Colonic mucosa (tissue), 4 donors: ENCODE measurements at regions not wholly inside any gene's neighbourhood (a gene's known extent, or its start where the extent isn't known, plus 50 kb on each side); places are given as distances from the start of the nearest gene placed in this dataset.

Source experiments
- DNase-seq: peaks from one replicate; pipeline ENCODE4 v3.0.0-alpha.2; 2020
- H3K27ac ChIP-seq: fragments of 200-600 bp; one replicate; pipeline ENCODE4 v1.8.0; 2021
- H3K27me3 ChIP-seq: fragments of 200-600 bp; one replicate; pipeline ENCODE4 v1.8.0; 2021
- H3K36me3 ChIP-seq: fragments of 200-600 bp; one replicate; pipeline ENCODE4 v1.8.0; 2021
- H3K4me1 ChIP-seq: fragments of 200-600 bp; one replicate; pipeline ENCODE4 v1.8.0; 2021; ENCODE audit warnings: mild to moderate bottlenecking
- H3K4me3 ChIP-seq: fragments of 200-600 bp; one replicate; pipeline ENCODE4 v1.8.0; 2021
- H3K9ac ChIP-seq, 2 donors: one replicate each; pipeline ENCODE4 v1.7.0; 2013; ENCODE audit warnings: control low read depth in 2 of 2, low read depth in 2 of 2, low read length in 2 of 2
- H3K9me3 ChIP-seq: fragments of 200-600 bp; one replicate; pipeline ENCODE4 v1.8.0; 2021
- intact Hi-C: fragments of 100-400 bp; cut with DNase I; formaldehyde crosslinking; loops from one replicate; pipeline ENCODE4 v1.14.1; 2022
- TF ChIP-seq, protein P1 (sequence below): fragments of 200-600 bp; IDR thresholded peaks from one replicate; pipeline ENCODE4 v1.8.0; 2022; ENCODE audit warnings: antibody characterized with exemption, mild to moderate bottlenecking
- donor health status: healthy.
- donor health status: DM: no; HTN: no; CAD: no.
- donor health status: DM: no; HTN: no; CAD: no.

GRCh38 chr2:129170570-129170969, 808.9 kb upstream of the RAB6C start:
- intact Hi-C loops: no loop called here
- no peak overlapping the region for H3K4me3 ChIP-seq
- DNase-seq: no peak
- no peaks in the 10 kb centered on the region for H3K9me3 ChIP-seq
- H3K4me1 ChIP-seq: no peaks in the 10 kb centered on the region
- no peak overlapping the region for H3K27ac ChIP-seq
- H3K9ac ChIP-seq: no peak overlapping the region
- TF ChIP-seq, protein P1, sequence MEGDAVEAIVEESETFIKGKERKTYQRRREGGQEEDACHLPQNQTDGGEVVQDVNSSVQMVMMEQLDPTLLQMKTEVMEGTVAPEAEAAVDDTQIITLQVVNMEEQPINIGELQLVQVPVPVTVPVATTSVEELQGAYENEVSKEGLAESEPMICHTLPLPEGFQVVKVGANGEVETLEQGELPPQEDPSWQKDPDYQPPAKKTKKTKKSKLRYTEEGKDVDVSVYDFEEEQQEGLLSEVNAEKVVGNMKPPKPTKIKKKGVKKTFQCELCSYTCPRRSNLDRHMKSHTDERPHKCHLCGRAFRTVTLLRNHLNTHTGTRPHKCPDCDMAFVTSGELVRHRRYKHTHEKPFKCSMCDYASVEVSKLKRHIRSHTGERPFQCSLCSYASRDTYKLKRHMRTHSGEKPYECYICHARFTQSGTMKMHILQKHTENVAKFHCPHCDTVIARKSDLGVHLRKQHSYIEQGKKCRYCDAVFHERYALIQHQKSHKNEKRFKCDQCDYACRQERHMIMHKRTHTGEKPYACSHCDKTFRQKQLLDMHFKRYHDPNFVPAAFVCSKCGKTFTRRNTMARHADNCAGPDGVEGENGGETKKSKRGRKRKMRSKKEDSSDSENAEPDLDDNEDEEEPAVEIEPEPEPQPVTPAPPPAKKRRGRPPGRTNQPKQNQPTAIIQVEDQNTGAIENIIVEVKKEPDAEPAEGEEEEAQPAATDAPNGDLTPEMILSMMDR: no peak
- H3K36me3 ChIP-seq: no peaks in the 10 kb centered on the region
- no peaks in the 10 kb centered on the region for H3K27me3 ChIP-seq

GRCh38 chr2:129174143-129174542, 805.3 kb upstream of the RAB6C start:
- no peaks in the 10 kb centered on the region for H3K27me3 ChIP-seq
- H3K9ac ChIP-seq: no peak overlapping the region
- H3K27ac ChIP-seq: no peak overlapping the region
- H3K4me1 ChIP-seq: no peaks in the 10 kb centered on the region
- no peaks in the 10 kb centered on the region for H3K36me3 ChIP-seq
- intact Hi-C loops: no loop called here
- no peaks in the 10 kb centered on the region for H3K9me3 ChIP-seq
- H3K4me3 ChIP-seq: no peak overlapping the region
- TF ChIP-seq, protein P1: no peak
- no peak for DNase-seq

DNA sequence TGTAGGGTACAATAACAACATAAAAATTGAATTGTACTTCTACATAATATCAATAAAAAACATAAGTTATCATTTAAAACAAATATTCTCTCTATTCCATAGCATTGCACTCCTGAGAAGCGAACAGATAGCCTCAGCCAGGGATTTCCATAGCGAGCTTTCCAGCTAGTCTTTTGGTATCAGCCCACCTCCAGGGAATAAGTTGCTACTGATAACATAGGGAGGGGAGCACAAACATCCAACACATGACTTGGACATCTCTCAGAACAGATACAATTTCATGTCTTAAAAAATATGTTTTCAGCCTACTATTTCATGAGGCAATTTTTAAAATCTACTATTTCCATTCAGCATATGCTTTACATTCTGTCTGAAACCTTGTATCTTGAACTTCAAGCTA, 804.4 kb upstream of the RAB6C start:
- Histone ChIP-seq H3K9me3 (no peaks in the 10 kb centered on the region), H3K4me3 (no peak overlapping the region), H3K4me1 (no peaks in the 10 kb centered on the region), H3K27ac (no peak overlapping the region), H3K36me3 (no peaks in the 10 kb centered on the region), H3K9ac (no peak overlapping the region), H3K27me3 (no peaks in the 10 kb centered on the region)
- TF ChIP-seq, protein P1: no peak
- intact Hi-C loops: no loop called here
- no peak for DNase-seq

GRCh38 chr2:129176375-129176774, 803.1 kb upstream of the RAB6C start:
- no peak for DNase-seq
- no peaks in the 10 kb centered on the region for H3K4me1 ChIP-seq
- TF ChIP-seq, protein P1: no peak
- intact Hi-C loops: no loop called here
- no peak overlapping the region for H3K9ac ChIP-seq
- no peaks in the 10 kb centered on the region for H3K27me3 ChIP-seq
- no peaks in the 10 kb centered on the region for H3K9me3 ChIP-seq
- H3K27ac ChIP-seq: no peak overlapping the region
- H3K36me3 ChIP-seq: no peaks in the 10 kb centered on the region
- H3K4me3 ChIP-seq: no peak overlapping the region

- Histone ChIP-seq H3K4me3 (no peak overlapping the region), H3K27ac (no peak overlapping the region), H3K9ac (no peak overlapping the region), H3K27me3 (no peaks in the 10 kb centered on the region), H3K4me1 (no peaks in the 10 kb centered on the region), H3K9me3 (no peaks in the 10 kb centered on the region), H3K36me3 (no peaks in the 10 kb centered on the region)
- TF ChIP-seq, protein P1: no peak
- intact Hi-C loops: no loop called here
- DNase-seq: no peak
These were observed 801.1 kb upstream of the RAB6C start for GRCh38 chr2:129178356-129178755.

- no peaks in the 10 kb centered on the region for H3K4me1 ChIP-seq
These were observed 800.3 kb upstream of the RAB6C start for GRCh38 chr2:129179199-129179598.

More at GRCh38 chr2:129179199-129179598, 800.3 kb upstream of the RAB6C start:
- Histone ChIP-seq H3K36me3 (no peaks in the 10 kb centered on the region), H3K4me3 (no peak overlapping the region), H3K9ac (no peak overlapping the region), H3K27ac (no peak overlapping the region), H3K27me3 (no peaks in the 10 kb centered on the region), H3K9me3 (no peaks in the 10 kb centered on the region)
- intact Hi-C loops: no loop called here
- DNase-seq: no peak
- TF ChIP-seq, protein P1: no peak
